Liver (tissue), 7 donors: ENCODE measurements at regions not wholly inside any gene's neighbourhood (a gene's known extent, or its start where the extent isn't known, plus 50 kb on each side); places are given as distances from the start of the nearest gene placed in this dataset.
"Not testable (repeated sequence)": the region's sequence is repeated elsewhere in the genome, so short reads cannot be mapped to it uniquely, and the experiment has no call there.

Source experiments
- DNase-seq: peaks from one replicate; pipeline ENCODE4 v3.0.0-alpha.2; 2017; ENCODE audit warnings: low spot score
- H3K27ac ChIP-seq, 2 donors: one replicate each; pipeline ENCODE4 v1.7.0; 2013; ENCODE audit warnings: inconsistent platforms in 2 of 2, low read length in 2 of 2, control low read depth in 1 of 2, low read depth in 1 of 2, mild to moderate bottlenecking in 1 of 2
- H3K27me3 ChIP-seq, 4 donors: one replicate each; pipeline versions ENCODE4 v1.6.1 to v1.7.0; 2013; ENCODE audit warnings: low read length in 3 of 4, inconsistent platforms in 1 of 4, mild to moderate bottlenecking in 1 of 4, moderate library complexity in 1 of 4; ENCODE audit not compliant: control insufficient read depth in 4 of 4, insufficient read depth in 4 of 4
- H3K36me3 ChIP-seq, 4 donors: one replicate each; pipeline versions ENCODE4 v1.6.1 to v1.7.0; 2013; ENCODE audit warnings: low read length in 3 of 4, mild to moderate bottlenecking in 3 of 4, low read depth in 1 of 4, moderate library complexity in 1 of 4; ENCODE audit not compliant: control insufficient read depth in 4 of 4, insufficient read depth in 3 of 4
- H3K4me1 ChIP-seq, 4 donors: one replicate each; pipeline versions ENCODE4 v1.6.1 to v1.7.0; 2013; ENCODE audit warnings: low read length in 3 of 4, mild to moderate bottlenecking in 3 of 4, moderate library complexity in 1 of 4; ENCODE audit not compliant: control insufficient read depth in 4 of 4, insufficient read depth in 4 of 4
- H3K4me3 ChIP-seq, 3 donors: one replicate each; pipeline versions ENCODE4 v1.6.1 to v1.7.0; 2013; ENCODE audit warnings: low read length in 3 of 3, control low read depth in 1 of 3, low read depth in 1 of 3, mild to moderate bottlenecking in 1 of 3
- H3K9ac ChIP-seq, 2 donors: one replicate each; pipeline ENCODE4 v1.7.0; 2013; ENCODE audit warnings: low read length in 2 of 2, mild to moderate bottlenecking in 2 of 2, moderate library complexity in 2 of 2, control low read depth in 1 of 2, low read depth in 1 of 2
- H3K9me3 ChIP-seq, 4 donors: one replicate each; pipeline versions ENCODE4 v1.6.1 to v1.7.0; 2013; ENCODE audit warnings: low read length in 3 of 4; ENCODE audit not compliant: control insufficient read depth in 4 of 4
- FOXA1 ChIP-seq: IDR thresholded peaks from 2 replicates; pipeline ENCODE4 v1.6.1; 2016; ENCODE audit warnings: antibody characterized with exemption
- FOXA2 ChIP-seq: IDR thresholded peaks from 2 replicates; pipeline ENCODE4 v1.6.1; 2016; ENCODE audit warnings: antibody characterized with exemption
- HNF4A ChIP-seq, 2 donors: conservative IDR thresholded peaks; 2 replicates each; pipeline ENCODE4 v1.6.1; 2016; ENCODE audit warnings: antibody characterized with exemption in 2 of 2, mild to moderate bottlenecking in 2 of 2
- JUND ChIP-seq, 2 donors: IDR thresholded peaks; 2 replicates each; pipeline ENCODE4 v1.6.1; 2016; ENCODE audit warnings: antibody characterized with exemption in 2 of 2
- NR2F2 ChIP-seq: IDR thresholded peaks from 2 replicates; pipeline ENCODE4 v1.6.1; 2016; ENCODE audit warnings: antibody characterized with exemption
- RAD21 ChIP-seq, 2 donors: IDR thresholded peaks; 2 replicates each; pipeline ENCODE4 v1.6.1; 2016; ENCODE audit warnings: antibody characterized with exemption in 2 of 2, mild to moderate bottlenecking in 2 of 2
- RXRA ChIP-seq, 2 donors: IDR thresholded peaks; 2 replicates each; pipeline ENCODE4 v1.6.1; 2017 to 2018; ENCODE audit warnings: antibody characterized with exemption in 2 of 2, mild to moderate bottlenecking in 1 of 2
- SP1 ChIP-seq: IDR thresholded peaks from 2 replicates; pipeline ENCODE4 v1.6.1; 2018; ENCODE audit warnings: antibody characterized with exemption, mild to moderate bottlenecking
- TAF1 ChIP-seq: conservative IDR thresholded peaks from 2 replicates; pipeline ENCODE4 v1.6.1; 2016; ENCODE audit warnings: antibody characterized with exemption, mild to moderate bottlenecking
- YY1 ChIP-seq: IDR thresholded peaks from 2 replicates; pipeline ENCODE4 v1.6.1; 2016; ENCODE audit warnings: antibody characterized with exemption, mild to moderate bottlenecking
- WGBS: extraction: QIAGEN DNeasy Blood & Tissue Kit; methylation state at CpG from one replicate; pipeline ENCODE4 v1.1.7; 2013; 5-methylcytosine and 5-hydroxymethylcytosine counted together
- TF ChIP-seq, protein P1 (sequence below): IDR thresholded peaks from 2 replicates; pipeline ENCODE4 v1.6.1; 2016; ENCODE audit warnings: antibody characterized with exemption
- TF ChIP-seq, protein P2 (sequence below): IDR thresholded peaks from 2 replicates; pipeline ENCODE4 v1.6.1; 2016; ENCODE audit warnings: antibody characterized with exemption, mild to moderate bottlenecking
- TF ChIP-seq, protein P3 (sequence below): IDR thresholded peaks from 2 replicates; pipeline ENCODE4 v1.6.1; 2016; ENCODE audit warnings: antibody characterized with exemption
- donor health status: healthy.
- donor health status: healthy.
- donor health status: healthy.
- donor health status: healthy.

DNA sequence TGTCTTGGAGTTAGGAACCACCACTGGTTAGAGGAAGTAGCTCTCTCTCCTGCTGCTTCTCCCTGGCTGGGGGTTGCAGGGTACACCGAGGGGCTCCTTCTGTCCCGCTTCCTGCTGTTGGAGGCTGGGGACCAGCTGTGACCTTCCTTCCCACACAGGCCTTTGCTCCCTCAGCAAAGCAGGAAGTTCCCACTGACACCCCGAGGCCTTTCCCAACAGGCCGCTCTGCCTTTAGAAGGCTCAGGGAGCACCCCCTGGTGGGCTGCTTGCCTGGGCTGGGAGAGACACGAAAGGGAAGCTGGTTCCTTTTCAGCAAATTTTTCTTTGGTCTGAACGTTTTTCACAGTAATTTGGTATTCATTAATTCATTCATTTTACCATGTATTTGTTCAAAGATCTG is 527.9 kb upstream of the B3GAT1 start:
- WGBS: 51% methylated on average over 6 of the region's 6 CpGs
- no peak for DNase-seq
- H3K9ac ChIP-seq: no peak overlapping the region

DNA sequence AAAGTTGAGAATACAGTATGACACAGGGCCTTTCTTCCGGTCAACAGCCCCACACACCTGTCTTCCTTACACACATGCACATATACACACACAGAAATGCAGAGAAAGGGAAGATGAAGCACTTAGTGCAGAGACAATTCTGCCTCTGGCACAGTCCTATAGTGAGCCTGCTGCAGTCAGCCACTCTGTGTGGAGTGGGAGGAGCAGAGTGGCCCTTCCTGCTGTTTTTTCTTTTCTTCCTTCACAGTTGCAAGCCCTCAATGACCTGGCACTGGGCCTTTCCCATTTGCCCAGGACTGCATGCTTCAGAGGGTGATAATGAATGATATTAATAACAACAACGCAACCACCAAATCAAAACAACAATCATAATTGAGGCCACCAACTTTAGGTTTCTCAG is 527.0 kb upstream of the B3GAT1 start:
- no peaks in the 10 kb centered on the region for H3K4me1 ChIP-seq
- no peak for TF ChIP-seq FOXA2
- H3K9me3 ChIP-seq: no peaks in the 10 kb centered on the region
- WGBS: 91% methylated on average over 2 of the region's 2 CpGs
- no peak for DNase-seq
- no peaks in the 10 kb centered on the region for H3K27me3 ChIP-seq
- H3K27ac ChIP-seq: no peak overlapping the region
- H3K36me3 ChIP-seq: no peaks in the 10 kb centered on the region
- H3K4me3 ChIP-seq: no peak overlapping the region
- H3K9ac ChIP-seq: no peak overlapping the region

More for the DNA sequence above, 527.9 kb upstream of the B3GAT1 start:
- TF ChIP-seq, protein P1, sequence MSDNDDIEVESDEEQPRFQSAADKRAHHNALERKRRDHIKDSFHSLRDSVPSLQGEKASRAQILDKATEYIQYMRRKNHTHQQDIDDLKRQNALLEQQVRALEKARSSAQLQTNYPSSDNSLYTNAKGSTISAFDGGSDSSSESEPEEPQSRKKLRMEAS: no peak
- TF ChIP-seq SP1: no peak
- TF ChIP-seq NR2F2: no peak
- peak; percentile 22 to 41 for TF ChIP-seq RAD21 (IDR thresholded peaks at IDR 0.05)
- Histone ChIP-seq H3K9me3 (no peaks in the 10 kb centered on the region), H3K36me3 (no peaks in the 10 kb centered on the region), H3K4me3 (no peak overlapping the region), H3K4me1 (no peaks in the 10 kb centered on the region), H3K27ac (no peak overlapping the region), H3K27me3 (no peaks in the 10 kb centered on the region)

- WGBS: 79% methylated on average over 1 of the region's 1 CpG
- no peak for TF ChIP-seq HNF4A (conservative IDR thresholded peaks at IDR 0.05)
- TF ChIP-seq, protein P2, sequence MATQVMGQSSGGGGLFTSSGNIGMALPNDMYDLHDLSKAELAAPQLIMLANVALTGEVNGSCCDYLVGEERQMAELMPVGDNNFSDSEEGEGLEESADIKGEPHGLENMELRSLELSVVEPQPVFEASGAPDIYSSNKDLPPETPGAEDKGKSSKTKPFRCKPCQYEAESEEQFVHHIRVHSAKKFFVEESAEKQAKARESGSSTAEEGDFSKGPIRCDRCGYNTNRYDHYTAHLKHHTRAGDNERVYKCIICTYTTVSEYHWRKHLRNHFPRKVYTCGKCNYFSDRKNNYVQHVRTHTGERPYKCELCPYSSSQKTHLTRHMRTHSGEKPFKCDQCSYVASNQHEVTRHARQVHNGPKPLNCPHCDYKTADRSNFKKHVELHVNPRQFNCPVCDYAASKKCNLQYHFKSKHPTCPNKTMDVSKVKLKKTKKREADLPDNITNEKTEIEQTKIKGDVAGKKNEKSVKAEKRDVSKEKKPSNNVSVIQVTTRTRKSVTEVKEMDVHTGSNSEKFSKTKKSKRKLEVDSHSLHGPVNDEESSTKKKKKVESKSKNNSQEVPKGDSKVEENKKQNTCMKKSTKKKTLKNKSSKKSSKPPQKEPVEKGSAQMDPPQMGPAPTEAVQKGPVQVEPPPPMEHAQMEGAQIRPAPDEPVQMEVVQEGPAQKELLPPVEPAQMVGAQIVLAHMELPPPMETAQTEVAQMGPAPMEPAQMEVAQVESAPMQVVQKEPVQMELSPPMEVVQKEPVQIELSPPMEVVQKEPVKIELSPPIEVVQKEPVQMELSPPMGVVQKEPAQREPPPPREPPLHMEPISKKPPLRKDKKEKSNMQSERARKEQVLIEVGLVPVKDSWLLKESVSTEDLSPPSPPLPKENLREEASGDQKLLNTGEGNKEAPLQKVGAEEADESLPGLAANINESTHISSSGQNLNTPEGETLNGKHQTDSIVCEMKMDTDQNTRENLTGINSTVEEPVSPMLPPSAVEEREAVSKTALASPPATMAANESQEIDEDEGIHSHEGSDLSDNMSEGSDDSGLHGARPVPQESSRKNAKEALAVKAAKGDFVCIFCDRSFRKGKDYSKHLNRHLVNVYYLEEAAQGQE: no peak
- TF ChIP-seq TAF1: no peak
- TF ChIP-seq FOXA2: no peak
- TF ChIP-seq FOXA1: no peak
- TF ChIP-seq SP1: no peak
- TF ChIP-seq RXRA (IDR thresholded peaks at IDR 0.05): no peak
- no peak for TF ChIP-seq YY1
- TF ChIP-seq, protein P1: no peak
- TF ChIP-seq, protein P3, sequence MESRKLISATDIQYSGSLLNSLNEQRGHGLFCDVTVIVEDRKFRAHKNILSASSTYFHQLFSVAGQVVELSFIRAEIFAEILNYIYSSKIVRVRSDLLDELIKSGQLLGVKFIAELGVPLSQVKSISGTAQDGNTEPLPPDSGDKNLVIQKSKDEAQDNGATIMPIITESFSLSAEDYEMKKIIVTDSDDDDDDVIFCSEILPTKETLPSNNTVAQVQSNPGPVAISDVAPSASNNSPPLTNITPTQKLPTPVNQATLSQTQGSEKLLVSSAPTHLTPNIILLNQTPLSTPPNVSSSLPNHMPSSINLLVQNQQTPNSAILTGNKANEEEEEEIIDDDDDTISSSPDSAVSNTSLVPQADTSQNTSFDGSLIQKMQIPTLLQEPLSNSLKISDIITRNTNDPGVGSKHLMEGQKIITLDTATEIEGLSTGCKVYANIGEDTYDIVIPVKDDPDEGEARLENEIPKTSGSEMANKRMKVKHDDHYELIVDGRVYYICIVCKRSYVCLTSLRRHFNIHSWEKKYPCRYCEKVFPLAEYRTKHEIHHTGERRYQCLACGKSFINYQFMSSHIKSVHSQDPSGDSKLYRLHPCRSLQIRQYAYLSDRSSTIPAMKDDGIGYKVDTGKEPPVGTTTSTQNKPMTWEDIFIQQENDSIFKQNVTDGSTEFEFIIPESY: no peak
- TF ChIP-seq NR2F2: no peak
- TF ChIP-seq JUND (IDR thresholded peaks at IDR 0.05): no peak
Observed at GRCh38 chr11:134938212-134938611, 526.2 kb upstream of the B3GAT1 start.

DNA sequence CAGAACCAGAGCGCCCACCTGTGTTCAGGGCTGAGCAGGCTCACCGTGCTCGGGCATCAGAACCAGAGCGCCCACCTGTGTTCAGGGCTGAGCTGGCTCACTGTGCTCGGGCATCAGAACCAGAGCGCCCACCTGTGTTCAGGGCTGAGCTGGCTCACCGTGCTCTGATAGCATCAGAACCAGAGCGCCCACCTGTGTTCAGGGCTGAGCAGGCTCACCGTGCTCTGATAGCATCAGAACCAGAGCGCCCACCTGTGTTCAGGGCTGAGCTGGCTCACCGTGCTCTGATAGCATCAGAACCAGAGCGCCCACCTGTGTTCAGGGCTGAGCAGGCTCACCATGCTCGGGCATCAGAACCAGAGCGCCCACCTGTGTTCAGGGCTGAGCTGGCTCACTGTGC is 525.2 kb upstream of the B3GAT1 start:
- not testable (repeated sequence) for H3K9ac ChIP-seq, H3K27me3 ChIP-seq, H3K4me3 ChIP-seq, H3K36me3 ChIP-seq, H3K4me1 ChIP-seq, H3K27ac ChIP-seq, H3K9me3 ChIP-seq, DNase-seq
- 94% methylated on average over 14 of the region's 14 CpGs for WGBS

More at GRCh38 chr11:134938212-134938611, 526.2 kb upstream of the B3GAT1 start:
- Histone ChIP-seq H3K36me3 (no peaks in the 10 kb centered on the region), H3K4me1 (no peaks in the 10 kb centered on the region), H3K27me3 (no peaks in the 10 kb centered on the region), H3K27ac (no peak overlapping the region), H3K9ac (no peak overlapping the region), H3K9me3 (no peaks in the 10 kb centered on the region), H3K4me3 (no peak overlapping the region)
- DNase-seq: no peak
